GM12878 (cell line): ENCODE measurements at regions not wholly inside any gene's neighbourhood (a gene's known extent, or its start where the extent isn't known, plus 50 kb on each side); places are given as distances from the start of the nearest gene placed in this dataset.

Source experiments
- ATAC-seq: fragments of 200-7000 bp; cut with Tn5 transposase; 3 replicates; pipeline ENCODE4 v1.9.1; 2020; ENCODE audit warnings: mild to moderate bottlenecking, moderate library complexity
- BruUV-seq: library from RNA; stranded (reverse); fragments of 400-500 nt; replicated peaks from 2 replicates; lab custom pipeline; 2021; lab: Mats Ljungman, UMichigan
- CTCF ChIA-PET: fragments of 300-600 bp; sonication (Branson Sonifier 250); formaldehyde crosslinking; extraction: SDS; loops from one replicate; lab custom pipeline; 2021; ENCODE audit warnings: inconsistent platforms; lab: Yijun Ruan, JAX
- POLR2A ChIA-PET: fragments of 350-600 bp; formaldehyde crosslinking; extraction: SDS; loops from one replicate; lab custom pipeline; 2021; ENCODE audit warnings: inconsistent platforms; lab: Charles Lee
- RAD21 ChIA-PET: fragments of 300-600 bp; sonication (Branson Sonifier 250); formaldehyde crosslinking; loops from one replicate; lab custom pipeline; 2023; ENCODE audit warnings: antibody characterized with exemption; ENCODE audit not compliant: unreplicated experiment; lab: Charles Lee
- SMC1A ChIA-PET: fragments of 300-600 bp; sonication (Branson Sonifier 250); formaldehyde crosslinking; loops from one replicate; lab custom pipeline; 2023; ENCODE audit not compliant: unreplicated experiment, uncharacterized antibody; lab: Charles Lee
- DNase-seq: peaks from one replicate; pipeline ENCODE4 v3.0.0-alpha.2; 2011; ENCODE audit warnings: low read depth, low spot score
- FAIRE-seq: peaks from 3 replicates; lab custom pipeline; 2011; peaks lifted over from hg19 to GRCh38; lab: Jason Lieb, UNC
- H2AFZ ChIP-seq: 2 replicates; pipeline ENCODE4 v1.6.0; 2011; ENCODE audit warnings: low read depth, low read length, control low read depth; ENCODE audit not compliant: control insufficient read depth
- H3K27ac ChIP-seq: 2 replicates; pipeline ENCODE4 v1.5.1; 2011; ENCODE audit warnings: control low read depth; ENCODE audit not compliant: control insufficient read depth, insufficient read depth
- H3K27me3 ChIP-seq, 2 experiments: replicated peaks in 1 of 2; 2 replicates each; pipeline versions ENCODE4 v1.6.0 to v1.6.1; 2011; ENCODE audit warnings: low read length in 1 of 2; ENCODE audit not compliant: control insufficient read depth in 2 of 2, insufficient read depth in 2 of 2
- H3K36me3 ChIP-seq, 2 experiments: 2 replicates each; pipeline ENCODE4 v1.5.1; 2011; ENCODE audit warnings: low read length in 1 of 2; ENCODE audit not compliant: control insufficient read depth in 2 of 2, insufficient read depth in 2 of 2
- H3K4me1 ChIP-seq: 2 replicates; pipeline ENCODE4 v1.6.1; 2011; ENCODE audit warnings: mild to moderate bottlenecking, low read length, moderate library complexity, mixed read lengths; ENCODE audit not compliant: control insufficient read depth, insufficient read depth
- H3K4me2 ChIP-seq: 2 replicates; pipeline ENCODE4 v1.6.0; 2011; ENCODE audit warnings: control low read depth; ENCODE audit not compliant: control insufficient read depth, insufficient read depth
- H3K4me3 ChIP-seq: fragments of 200-600 bp; sonication (generic); 2 replicates; pipeline ENCODE4 v1.5.1; 2016
- H3K79me2 ChIP-seq: 2 replicates; pipeline ENCODE4 v1.6.0; 2011; ENCODE audit warnings: low read length; ENCODE audit not compliant: control insufficient read depth, insufficient read depth
- H3K9ac ChIP-seq: 2 replicates; pipeline ENCODE4 v1.8.0; 2011; ENCODE audit warnings: low read length, control low read depth, mixed read lengths; ENCODE audit not compliant: control insufficient read depth, insufficient read depth
- H3K9me3 ChIP-seq: replicated peaks from 3 replicates; pipeline ENCODE4 v1.5.1; 2011; ENCODE audit warnings: mild to moderate bottlenecking, low read length; ENCODE audit not compliant: control insufficient read depth, insufficient read depth
- H4K20me1 ChIP-seq: 2 replicates; pipeline ENCODE4 v1.6.0; 2011; ENCODE audit not compliant: control insufficient read depth, insufficient read depth
- BRCA1 ChIP-seq: IDR thresholded peaks from 2 replicates; pipeline ENCODE4 v1.6.1; 2011; ENCODE audit warnings: low read depth, low read length, improper control_type of control experiment
- POLR2AphosphoS5 ChIP-seq: IDR thresholded peaks from 2 replicates; pipeline ENCODE4 v1.6.1; 2011; ENCODE audit warnings: mild to moderate bottlenecking, low read length, inconsistent platforms
- PRDM15 ChIP-seq: fragments of 450-650 bp; formaldehyde crosslinking; IDR thresholded peaks from 2 replicates; pipeline ENCODE4 v1.4.0; 2020; ENCODE audit warnings: mild to moderate bottlenecking, moderate library complexity
- RCOR1 ChIP-seq: conservative IDR thresholded peaks from 2 replicates; pipeline ENCODE4 v1.6.1; 2012; ENCODE audit warnings: low read depth, low read length, improper control_type of control experiment
- SMAD1 ChIP-seq: fragments of 450-650 bp; IDR thresholded peaks from 2 replicates; pipeline ENCODE4 v1.6.1; 2018; ENCODE audit warnings: mild to moderate bottlenecking, low read depth; ENCODE audit not compliant: partially characterized antibody
- TCF7 ChIP-seq: IDR thresholded peaks from 2 replicates; pipeline ENCODE4 v1.6.1; 2014; ENCODE audit warnings: antibody characterized with exemption, borderline replicate concordance
- WGBS: methylation state at CpG from one replicate; pipeline ENCODE4 v1.1.6; 2016; ENCODE audit warnings: low lambda C conversion rate; ENCODE audit not compliant: insufficient replicate concordance, insufficient coverage; ENCODE audit errors: missing lambda C conversion rate; 5-methylcytosine and 5-hydroxymethylcytosine counted together
- in situ Hi-C: fragments of 300-500 bp; cut with MboI; formaldehyde crosslinking; loops from 9 replicates; pipeline ENCODE4 v1.14.3; 2018; ENCODE audit warnings: mixed read lengths
- intact Hi-C: fragments of 100-400 bp; cut with micrococcal nuclease; formaldehyde crosslinking; loops from one replicate; pipeline ENCODE4 v1.14.2; 2022; ENCODE audit not compliant: unreplicated experiment
- TF ChIP-seq, protein P1 (sequence below): fragments of 450-650 bp; IDR thresholded peaks from 2 replicates; pipeline ENCODE4 v1.6.1; 2016; ENCODE audit warnings: mild to moderate bottlenecking
- TF ChIP-seq, protein P2 (sequence below): fragments of 450-650 bp; IDR thresholded peaks from 2 replicates; pipeline ENCODE4 v1.6.1; 2017; ENCODE audit warnings: mild to moderate bottlenecking
- TF ChIP-seq, protein P3 (sequence below): IDR thresholded peaks from 2 replicates; pipeline ENCODE4 v1.6.1; 2012; ENCODE audit warnings: low read depth, low read length, improper control_type of control experiment

DNA sequence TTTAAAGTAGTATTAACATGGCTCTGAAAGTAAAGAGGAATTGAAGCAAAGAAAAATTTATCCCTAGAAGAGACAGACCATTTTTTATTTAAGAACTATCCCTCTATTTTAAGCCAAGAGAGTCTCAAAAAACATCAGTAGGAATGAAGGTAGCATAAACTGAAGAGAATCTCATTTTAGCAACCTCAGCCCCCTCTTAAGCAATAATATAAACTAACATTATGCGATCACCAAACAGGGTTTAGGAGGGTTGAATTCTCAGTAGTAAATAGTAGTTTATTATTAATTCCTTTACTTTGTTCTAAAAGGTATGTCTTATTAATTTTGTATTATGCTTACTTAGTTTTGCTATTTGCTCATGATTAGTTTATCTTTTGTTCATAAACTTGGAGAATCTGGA lies 287.4 kb downstream of the CDK5RAP2 start:
- ChIA-PET RAD21 (no interaction called here), SMC1A (no interaction called here), CTCF (no interaction called here), POLR2A (no interaction called here)
- no peak for ATAC-seq
- H3K4me2 ChIP-seq = no peak overlapping the region
- H3K79me2 ChIP-seq = no peaks in the 10 kb centered on the region
- FAIRE-seq = no peak
- no peak overlapping the region for H3K9ac ChIP-seq
- no peak overlapping the region for H3K27ac ChIP-seq
- no peaks in the 10 kb centered on the region for H3K27me3 ChIP-seq
- no peaks in the 10 kb centered on the region for H4K20me1 ChIP-seq
- WGBS = 0% methylated on average over 1 of the region's 1 CpG
- no peak overlapping the region for H2AFZ ChIP-seq
- no peak overlapping the region for H3K4me3 ChIP-seq
- TF ChIP-seq PRDM15 (CRISPR knock-in tag) = no peak
- no peak for TF ChIP-seq SMAD1
- no peak for TF ChIP-seq POLR2AphosphoS5
- no peak for TF ChIP-seq TCF7
- no peak for TF ChIP-seq BRCA1
- TF ChIP-seq, protein P1, sequence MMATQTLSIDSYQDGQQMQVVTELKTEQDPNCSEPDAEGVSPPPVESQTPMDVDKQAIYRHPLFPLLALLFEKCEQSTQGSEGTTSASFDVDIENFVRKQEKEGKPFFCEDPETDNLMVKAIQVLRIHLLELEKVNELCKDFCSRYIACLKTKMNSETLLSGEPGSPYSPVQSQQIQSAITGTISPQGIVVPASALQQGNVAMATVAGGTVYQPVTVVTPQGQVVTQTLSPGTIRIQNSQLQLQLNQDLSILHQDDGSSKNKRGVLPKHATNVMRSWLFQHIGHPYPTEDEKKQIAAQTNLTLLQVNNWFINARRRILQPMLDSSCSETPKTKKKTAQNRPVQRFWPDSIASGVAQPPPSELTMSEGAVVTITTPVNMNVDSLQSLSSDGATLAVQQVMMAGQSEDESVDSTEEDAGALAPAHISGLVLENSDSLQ = no peak
- TF ChIP-seq RCOR1 = no peak
- TF ChIP-seq, protein P2, sequence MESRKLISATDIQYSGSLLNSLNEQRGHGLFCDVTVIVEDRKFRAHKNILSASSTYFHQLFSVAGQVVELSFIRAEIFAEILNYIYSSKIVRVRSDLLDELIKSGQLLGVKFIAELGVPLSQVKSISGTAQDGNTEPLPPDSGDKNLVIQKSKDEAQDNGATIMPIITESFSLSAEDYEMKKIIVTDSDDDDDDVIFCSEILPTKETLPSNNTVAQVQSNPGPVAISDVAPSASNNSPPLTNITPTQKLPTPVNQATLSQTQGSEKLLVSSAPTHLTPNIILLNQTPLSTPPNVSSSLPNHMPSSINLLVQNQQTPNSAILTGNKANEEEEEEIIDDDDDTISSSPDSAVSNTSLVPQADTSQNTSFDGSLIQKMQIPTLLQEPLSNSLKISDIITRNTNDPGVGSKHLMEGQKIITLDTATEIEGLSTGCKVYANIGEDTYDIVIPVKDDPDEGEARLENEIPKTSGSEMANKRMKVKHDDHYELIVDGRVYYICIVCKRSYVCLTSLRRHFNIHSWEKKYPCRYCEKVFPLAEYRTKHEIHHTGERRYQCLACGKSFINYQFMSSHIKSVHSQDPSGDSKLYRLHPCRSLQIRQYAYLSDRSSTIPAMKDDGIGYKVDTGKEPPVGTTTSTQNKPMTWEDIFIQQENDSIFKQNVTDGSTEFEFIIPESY = no peak
- TF ChIP-seq, protein P3, sequence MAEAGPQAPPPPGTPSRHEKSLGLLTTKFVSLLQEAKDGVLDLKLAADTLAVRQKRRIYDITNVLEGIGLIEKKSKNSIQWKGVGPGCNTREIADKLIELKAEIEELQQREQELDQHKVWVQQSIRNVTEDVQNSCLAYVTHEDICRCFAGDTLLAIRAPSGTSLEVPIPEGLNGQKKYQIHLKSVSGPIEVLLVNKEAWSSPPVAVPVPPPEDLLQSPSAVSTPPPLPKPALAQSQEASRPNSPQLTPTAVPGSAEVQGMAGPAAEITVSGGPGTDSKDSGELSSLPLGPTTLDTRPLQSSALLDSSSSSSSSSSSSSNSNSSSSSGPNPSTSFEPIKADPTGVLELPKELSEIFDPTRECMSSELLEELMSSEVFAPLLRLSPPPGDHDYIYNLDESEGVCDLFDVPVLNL = no peak
- H3K9me3 ChIP-seq = no peaks in the 10 kb centered on the region
- no peak for DNase-seq
- no TSS peak for BruUV-seq
- H3K4me1 ChIP-seq = no peaks in the 10 kb centered on the region
- in situ Hi-C loops (no loop called here), intact Hi-C loops (loop anchor here (10.0 kb wide), 1 partner anchor 62 kb away; no protein-coding TSS in a partner anchor)
- no peaks in the 10 kb centered on the region for H3K36me3 ChIP-seq
